ENCODE measurements at regions not wholly inside any gene's neighbourhood (a gene's known extent, or its start where the extent isn't known, plus 50 kb on each side); places are given as distances from the start of the nearest gene placed in this dataset.

DNA sequence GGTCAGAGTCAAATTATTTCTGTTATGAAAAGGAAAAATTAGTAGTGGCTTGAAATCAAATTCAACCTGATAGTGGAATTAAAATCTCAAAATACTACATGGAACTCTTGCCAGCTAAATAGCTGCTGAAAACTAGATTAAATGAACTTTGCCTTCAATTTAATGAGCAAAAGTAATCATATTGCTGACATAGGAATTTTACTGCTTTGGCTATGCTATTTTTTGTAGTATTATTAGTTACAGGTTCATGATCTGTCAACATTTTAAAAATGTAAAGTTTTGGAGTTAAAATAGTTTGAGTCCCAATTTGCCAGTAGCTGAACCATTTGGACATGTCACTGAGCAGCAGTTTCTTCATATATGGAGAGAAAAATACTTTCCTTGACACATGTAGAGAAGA lies 81.4 kb downstream of the RERGL start:
- Mint-ChIP-seq H3K4me1 (ENCODE audit: low read depth) (no peaks in the 10 kb centered on the region), H3K27me3 (ENCODE audit: insufficient read depth) (no peaks in the 10 kb centered on the region), H3K27ac (no peak overlapping the region), H3K9me3 (peaks cover 23% of the 10 kb centered on the region), H3K36me3 (ENCODE audit: low read depth) (no peaks in the 10 kb centered on the region), H3K4me3 (no peak overlapping the region)
- intact Hi-C loops (cut with micrococcal nuclease) = no loop called here
- no peak for DNase-seq (ENCODE audit: low spot score)

DNA sequence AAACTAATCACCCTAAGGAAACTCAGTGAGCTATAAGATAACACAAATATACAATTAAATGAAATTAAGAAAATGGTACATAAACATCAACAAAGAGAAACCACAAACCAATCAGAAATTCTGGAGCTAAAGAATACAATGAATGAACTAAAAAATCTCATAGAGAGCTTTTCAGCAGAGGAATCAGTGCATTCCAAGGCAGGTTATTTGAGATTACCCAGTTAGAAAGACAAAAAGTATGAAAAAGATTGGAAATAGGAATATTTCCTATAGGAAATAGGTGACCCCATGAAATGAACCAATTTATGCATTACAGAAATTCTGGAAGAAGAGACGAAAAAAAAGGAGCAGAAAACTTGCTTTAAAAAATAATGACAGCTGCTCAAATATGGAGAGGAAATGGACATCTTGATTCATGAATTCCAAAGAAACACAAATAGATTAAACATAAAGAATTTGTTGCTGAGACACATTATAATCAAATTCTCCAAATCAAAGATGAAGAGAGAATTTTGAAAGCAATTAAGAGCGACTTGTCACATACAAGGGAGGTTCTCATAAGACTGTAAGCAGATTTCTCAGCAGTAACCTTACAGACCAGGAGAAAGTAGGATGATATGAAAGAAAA lies 90.7 kb downstream of the RERGL start:
- intact Hi-C loops (cut with micrococcal nuclease) = no loop called here
- Mint-ChIP-seq H3K36me3 (ENCODE audit: low read depth) (no peaks in the 10 kb centered on the region), H3K9me3 (peaks cover 24% of the 10 kb centered on the region), H3K27ac (no peak overlapping the region), H3K27me3 (ENCODE audit: insufficient read depth) (no peaks in the 10 kb centered on the region), H3K4me1 (ENCODE audit: low read depth) (no peaks in the 10 kb centered on the region), H3K4me3 (no peak overlapping the region)
- DNase-seq (ENCODE audit: low spot score) = no peak

DNA sequence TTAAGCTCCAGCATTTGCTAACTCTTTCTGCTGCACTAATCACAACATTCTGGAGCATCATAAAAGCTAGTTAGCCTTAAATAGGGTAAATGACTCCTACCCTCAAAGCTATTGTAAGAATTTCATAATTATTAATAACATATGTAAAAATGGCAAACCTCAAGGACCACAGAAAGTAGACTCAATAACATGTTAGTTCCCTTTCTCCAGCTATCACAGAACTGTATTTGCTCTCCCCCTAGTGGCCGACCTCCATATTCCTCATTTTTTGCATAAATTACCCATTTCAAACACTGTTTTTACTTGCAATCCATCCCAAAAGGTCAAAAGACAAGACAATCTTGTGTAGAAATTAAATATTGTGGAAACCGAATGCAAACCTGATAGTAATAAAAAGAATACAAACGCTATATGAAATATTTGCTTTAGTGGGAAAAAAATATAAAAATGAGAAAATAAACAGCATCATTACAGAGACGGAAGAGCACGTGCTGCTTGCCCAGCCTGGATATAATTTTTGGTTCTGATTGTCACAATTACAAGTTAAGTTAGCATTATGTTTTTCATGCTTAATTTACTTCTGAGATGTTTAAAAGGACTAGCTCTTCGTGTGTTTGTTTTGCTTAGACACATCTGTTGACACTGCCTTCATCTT lies 97.9 kb downstream of the RERGL start:
- intact Hi-C loops (cut with micrococcal nuclease) = no loop called here
- Mint-ChIP-seq H3K4me3 (no peak overlapping the region), H3K27me3 (ENCODE audit: insufficient read depth) (no peaks in the 10 kb centered on the region), H3K27ac (no peak overlapping the region), H3K9me3 (no peaks in the 10 kb centered on the region), H3K36me3 (ENCODE audit: low read depth) (no peaks in the 10 kb centered on the region), H3K4me1 (ENCODE audit: low read depth) (no peaks in the 10 kb centered on the region)
- DNase-seq (ENCODE audit: low spot score) = no peak

DNA sequence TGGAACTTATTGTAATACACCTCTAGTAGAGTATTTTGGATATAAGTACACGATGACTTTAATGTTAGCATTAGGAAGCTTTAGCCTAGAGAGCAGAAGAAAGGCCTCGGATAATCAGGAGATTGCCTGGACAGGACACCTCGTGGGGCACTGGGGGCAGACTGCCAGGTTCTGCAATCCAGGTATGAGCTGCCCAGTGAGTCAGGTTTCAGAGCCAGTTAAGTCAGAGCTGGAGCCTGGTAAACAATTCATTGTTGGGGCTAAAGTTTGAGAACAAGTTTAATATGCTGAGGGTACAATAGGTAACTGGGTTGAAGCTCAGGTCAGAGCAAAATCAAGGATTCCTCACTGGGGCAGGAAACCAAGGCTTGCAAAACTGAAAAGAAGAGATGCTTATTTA lies 107.4 kb downstream of the RERGL start:
- no peak overlapping the region for H3K4me3 Mint-ChIP-seq
- intact Hi-C loops (cut with micrococcal nuclease) = no loop called here
- no peaks in the 10 kb centered on the region for H3K27me3 Mint-ChIP-seq (ENCODE audit: insufficient read depth)
- no peaks in the 10 kb centered on the region for H3K36me3 Mint-ChIP-seq (ENCODE audit: low read depth)
- DNase-seq (ENCODE audit: low spot score) = no peak
- no peaks in the 10 kb centered on the region for H3K4me1 Mint-ChIP-seq (ENCODE audit: low read depth)
- no peak overlapping the region for H3K27ac Mint-ChIP-seq
- H3K9me3 Mint-ChIP-seq = peaks cover 4% of the 10 kb centered on the region

DNA sequence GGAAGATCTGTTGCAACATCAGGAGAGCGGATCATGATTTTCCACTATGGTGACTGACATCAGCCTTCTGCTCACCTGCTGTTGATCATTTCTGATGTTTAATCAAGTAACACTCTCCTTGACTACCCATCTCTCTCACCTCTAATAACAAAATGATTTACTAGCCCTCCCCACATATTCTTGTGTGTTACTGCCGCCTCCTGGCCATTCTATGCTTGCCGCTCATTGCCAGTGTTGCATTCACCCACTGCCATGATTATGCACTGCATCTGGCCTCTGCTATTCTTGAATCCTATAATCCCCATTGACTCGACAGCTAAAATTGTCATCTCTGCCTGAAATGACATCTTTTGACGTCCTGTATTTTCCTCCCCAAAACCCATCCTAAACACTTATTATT lies 113.8 kb downstream of the RERGL start:
- Mint-ChIP-seq H3K4me1 (ENCODE audit: low read depth) (no peaks in the 10 kb centered on the region), H3K36me3 (ENCODE audit: low read depth) (no peaks in the 10 kb centered on the region), H3K4me3 (no peak overlapping the region), H3K27ac (no peak overlapping the region), H3K27me3 (ENCODE audit: insufficient read depth) (no peaks in the 10 kb centered on the region), H3K9me3 (peaks cover 22% of the 10 kb centered on the region)
- no peak for DNase-seq (ENCODE audit: low spot score)
- intact Hi-C loops (cut with micrococcal nuclease) = no loop called here

DNA sequence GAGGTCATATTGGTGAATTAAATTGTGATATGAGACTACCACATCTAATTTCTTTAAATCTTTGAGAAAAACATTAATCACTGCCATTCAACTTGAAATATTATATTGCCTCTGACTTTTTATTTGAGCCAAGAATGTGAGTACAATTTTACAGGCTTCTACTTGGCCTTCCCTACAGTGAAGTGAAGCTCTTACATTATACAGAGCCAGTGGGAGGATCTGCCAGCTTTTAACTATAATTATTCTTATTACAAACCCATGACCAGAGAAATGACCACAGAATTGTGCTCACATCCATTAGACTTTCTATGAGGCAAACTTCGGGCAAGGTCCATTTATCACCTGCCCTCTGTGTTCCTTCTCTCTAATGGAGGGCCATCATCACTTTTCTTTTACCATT lies 114.2 kb downstream of the RERGL start:
- H3K4me1 Mint-ChIP-seq (ENCODE audit: low read depth) = no peaks in the 10 kb centered on the region
- no peaks in the 10 kb centered on the region for H3K36me3 Mint-ChIP-seq (ENCODE audit: low read depth)
- no peak overlapping the region for H3K27ac Mint-ChIP-seq

DNA sequence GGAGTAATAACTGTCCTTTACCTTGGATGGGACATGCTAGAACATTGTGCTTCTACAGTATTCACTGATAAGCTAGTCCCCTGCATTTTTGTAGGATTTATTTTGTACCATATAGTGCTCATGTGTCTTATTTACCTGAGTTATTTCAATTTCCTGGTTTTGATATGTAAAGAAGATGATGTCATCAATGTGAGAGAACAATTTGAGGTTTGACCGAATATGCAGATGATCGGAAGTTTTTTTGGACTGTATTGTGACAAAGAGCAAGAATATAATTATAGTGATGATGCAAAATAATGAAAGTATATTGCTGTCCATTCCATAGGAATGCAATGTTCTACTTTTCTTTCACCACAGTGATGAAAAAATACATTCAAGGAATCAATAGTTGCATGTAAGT lies 114.8 kb downstream of the RERGL start:
- peaks cover 21% of the 10 kb centered on the region for H3K9me3 Mint-ChIP-seq
- no peaks in the 10 kb centered on the region for H3K27me3 Mint-ChIP-seq (ENCODE audit: insufficient read depth)
- intact Hi-C loops (cut with micrococcal nuclease) = no loop called here

More for the DNA sequence above, 114.2 kb downstream of the RERGL start:
- no peaks in the 10 kb centered on the region for H3K27me3 Mint-ChIP-seq (ENCODE audit: insufficient read depth)
- H3K9me3 Mint-ChIP-seq = peaks cover 21% of the 10 kb centered on the region
- no peak overlapping the region for H3K4me3 Mint-ChIP-seq
- DNase-seq (ENCODE audit: low spot score) = no peak
- intact Hi-C loops (cut with micrococcal nuclease) = no loop called here

DNA sequence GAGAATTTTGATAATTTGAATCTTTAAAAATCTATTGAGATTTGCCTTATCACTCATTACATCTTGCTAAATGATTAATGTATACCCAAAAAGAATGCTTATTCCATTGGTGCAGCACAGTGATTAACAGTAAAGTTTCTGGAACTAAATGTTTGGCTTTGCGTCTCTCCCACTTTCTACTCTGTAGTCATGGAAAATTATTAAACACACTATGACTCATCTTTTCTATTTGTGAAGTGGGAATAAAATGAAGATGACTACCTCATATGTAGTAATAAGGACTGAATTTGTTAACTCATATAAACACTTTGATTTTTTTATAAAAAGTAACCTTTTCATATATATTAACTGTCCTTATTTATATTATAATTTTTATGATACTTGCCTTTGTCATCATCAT lies 118.1 kb downstream of the RERGL start:
- no peak for DNase-seq (ENCODE audit: low spot score)
- H3K27me3 Mint-ChIP-seq (ENCODE audit: insufficient read depth) = no peaks in the 10 kb centered on the region
- H3K9me3 Mint-ChIP-seq = peaks cover 25% of the 10 kb centered on the region
- intact Hi-C loops (cut with micrococcal nuclease) = no loop called here
- H3K4me1 Mint-ChIP-seq (ENCODE audit: low read depth) = no peaks in the 10 kb centered on the region
- H3K4me3 Mint-ChIP-seq = no peak overlapping the region
- H3K27ac Mint-ChIP-seq = no peak overlapping the region
- H3K36me3 Mint-ChIP-seq (ENCODE audit: low read depth) = no peaks in the 10 kb centered on the region

More for the DNA sequence above, 114.8 kb downstream of the RERGL start:
- no peak overlapping the region for H3K27ac Mint-ChIP-seq
- H3K4me1 Mint-ChIP-seq (ENCODE audit: low read depth) = no peaks in the 10 kb centered on the region
- H3K4me3 Mint-ChIP-seq = no peak overlapping the region
- no peaks in the 10 kb centered on the region for H3K36me3 Mint-ChIP-seq (ENCODE audit: low read depth)
- DNase-seq (ENCODE audit: low spot score) = no peak

DNA sequence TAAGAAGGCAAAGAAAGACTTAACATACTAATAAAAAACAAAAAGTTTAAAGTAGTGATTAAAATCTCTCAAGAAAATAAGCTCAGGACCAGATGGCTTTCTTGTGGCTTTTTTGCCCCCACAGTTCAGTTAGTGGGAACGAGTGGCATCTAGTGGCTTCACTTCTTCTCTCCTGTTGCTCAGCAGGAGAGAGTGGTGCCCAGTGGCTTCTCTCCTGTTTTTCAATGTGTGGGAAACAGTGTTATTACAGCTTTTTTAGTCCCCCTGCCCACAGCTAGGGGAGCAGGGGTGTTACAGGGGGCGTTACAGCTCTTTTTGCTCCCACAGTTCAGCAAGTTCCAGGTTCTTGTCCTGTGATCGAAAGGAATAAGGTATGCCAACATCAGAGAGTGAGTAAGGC lies 135.2 kb downstream of the RERGL start:
- no peak for DNase-seq (ENCODE audit: low spot score)
- no peak overlapping the region for H3K27ac Mint-ChIP-seq
- intact Hi-C loops (cut with micrococcal nuclease) = no loop called here
- no peaks in the 10 kb centered on the region for H3K36me3 Mint-ChIP-seq (ENCODE audit: low read depth)
- H3K9me3 Mint-ChIP-seq = peaks cover 8% of the 10 kb centered on the region
- no peak overlapping the region for H3K4me3 Mint-ChIP-seq
- H3K27me3 Mint-ChIP-seq (ENCODE audit: insufficient read depth) = no peaks in the 10 kb centered on the region
- H3K4me1 Mint-ChIP-seq (ENCODE audit: low read depth) = no peaks in the 10 kb centered on the region

DNA sequence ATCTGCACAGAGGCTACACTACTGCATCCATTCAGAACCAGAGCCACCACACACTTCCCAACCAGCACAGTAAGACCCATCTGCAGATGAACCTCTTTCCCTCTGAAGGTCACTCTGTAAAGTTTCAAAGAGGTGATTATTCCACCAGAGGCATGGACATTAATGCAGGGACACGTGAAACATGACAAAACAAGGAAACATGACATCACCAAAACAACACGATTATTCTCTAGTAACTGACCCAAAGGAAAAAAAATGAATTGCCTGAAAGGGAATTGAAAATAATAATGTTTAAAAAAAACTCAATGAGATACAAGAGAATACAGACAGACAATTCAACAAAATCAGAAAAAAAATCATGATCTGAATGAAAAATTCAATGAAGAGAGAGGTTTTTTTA lies 139.1 kb downstream of the RERGL start:
- intact Hi-C loops (cut with micrococcal nuclease) = no loop called here
- H3K36me3 Mint-ChIP-seq (ENCODE audit: low read depth) = no peaks in the 10 kb centered on the region

DNA sequence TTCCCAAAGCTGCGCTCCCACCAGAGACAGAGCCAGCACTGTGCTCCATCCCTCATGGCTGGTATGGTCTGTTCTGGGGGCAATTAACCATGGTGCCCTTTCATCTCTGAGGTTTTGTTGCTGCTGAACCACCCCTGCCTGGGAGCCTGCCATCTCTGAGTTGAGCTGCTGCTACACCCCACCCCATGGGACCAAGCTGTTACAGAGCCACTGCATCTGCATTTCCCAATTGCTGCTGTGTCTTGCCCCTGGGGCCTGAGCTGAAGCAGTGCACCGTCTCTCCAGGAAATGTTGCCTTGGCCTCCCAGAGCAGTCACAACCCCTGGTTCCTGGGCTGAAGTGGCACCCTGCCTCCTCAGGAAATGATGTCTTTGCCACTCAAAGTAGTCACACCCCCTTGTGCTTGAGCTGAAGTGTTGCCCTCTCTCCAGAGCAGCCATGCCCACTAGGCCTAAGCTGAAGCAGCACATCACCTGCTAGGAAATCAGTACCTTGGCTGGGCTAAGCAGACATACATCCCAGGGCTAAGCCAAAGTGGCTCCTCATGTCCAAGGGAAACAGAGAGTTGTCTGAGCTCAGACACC lies 140.3 kb downstream of the RERGL start:
- no peaks in the 10 kb centered on the region for H3K36me3 Mint-ChIP-seq (ENCODE audit: low read depth)
- no peaks in the 10 kb centered on the region for H3K27me3 Mint-ChIP-seq (ENCODE audit: insufficient read depth)
- peaks cover 8% of the 10 kb centered on the region for H3K9me3 Mint-ChIP-seq
- no peak overlapping the region for H3K27ac Mint-ChIP-seq
- H3K4me3 Mint-ChIP-seq = no peak overlapping the region
- H3K4me1 Mint-ChIP-seq (ENCODE audit: low read depth) = no peaks in the 10 kb centered on the region
- no peak for DNase-seq (ENCODE audit: low spot score)
- intact Hi-C loops (cut with micrococcal nuclease) = no loop called here

More for the DNA sequence above, 139.1 kb downstream of the RERGL start:
- H3K27ac Mint-ChIP-seq = no peak overlapping the region
- H3K27me3 Mint-ChIP-seq (ENCODE audit: insufficient read depth) = no peaks in the 10 kb centered on the region
- H3K4me3 Mint-ChIP-seq = no peak overlapping the region
- peaks cover 8% of the 10 kb centered on the region for H3K9me3 Mint-ChIP-seq
- DNase-seq (ENCODE audit: low spot score) = no peak
- H3K4me1 Mint-ChIP-seq (ENCODE audit: low read depth) = no peaks in the 10 kb centered on the region

DNA sequence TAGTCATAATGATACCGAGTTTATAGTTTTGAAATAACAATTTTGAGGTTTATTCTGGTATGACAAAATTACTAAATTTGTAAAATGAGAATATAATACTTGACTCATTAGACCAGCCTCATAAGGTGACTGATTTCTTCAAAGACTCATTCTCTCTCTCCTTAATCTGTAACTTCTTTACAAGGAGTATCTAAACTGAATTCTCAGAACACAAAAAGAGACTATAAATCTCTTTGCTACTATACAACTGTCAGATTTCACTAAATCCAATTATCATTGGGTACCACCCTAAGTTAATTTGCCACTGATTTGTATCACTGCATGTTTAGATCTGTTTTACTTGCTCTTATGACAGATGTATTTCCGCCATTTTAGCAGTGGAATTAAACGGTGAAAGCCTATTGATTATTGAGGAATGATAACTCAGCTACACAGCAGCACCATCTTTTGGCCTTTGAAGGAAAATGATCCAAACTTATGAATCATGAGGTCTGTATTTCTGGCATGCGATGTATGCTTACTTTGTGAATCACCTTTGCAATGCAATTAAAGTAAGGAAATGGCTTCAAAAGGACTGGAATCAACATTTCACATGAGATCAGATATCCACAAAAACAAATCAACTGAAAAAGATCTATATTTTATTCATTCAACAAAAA lies 161.2 kb downstream of the RERGL start:
- H3K4me1 Mint-ChIP-seq (ENCODE audit: low read depth) = no peaks in the 10 kb centered on the region
- H3K27ac Mint-ChIP-seq = no peak overlapping the region
- no peak for DNase-seq (ENCODE audit: low spot score)
- H3K9me3 Mint-ChIP-seq = peaks cover 12% of the 10 kb centered on the region
- H3K27me3 Mint-ChIP-seq (ENCODE audit: insufficient read depth) = no peaks in the 10 kb centered on the region
- intact Hi-C loops (cut with micrococcal nuclease) = no loop called here
- H3K36me3 Mint-ChIP-seq (ENCODE audit: low read depth) = no peaks in the 10 kb centered on the region
- no peak overlapping the region for H3K4me3 Mint-ChIP-seq

DNA sequence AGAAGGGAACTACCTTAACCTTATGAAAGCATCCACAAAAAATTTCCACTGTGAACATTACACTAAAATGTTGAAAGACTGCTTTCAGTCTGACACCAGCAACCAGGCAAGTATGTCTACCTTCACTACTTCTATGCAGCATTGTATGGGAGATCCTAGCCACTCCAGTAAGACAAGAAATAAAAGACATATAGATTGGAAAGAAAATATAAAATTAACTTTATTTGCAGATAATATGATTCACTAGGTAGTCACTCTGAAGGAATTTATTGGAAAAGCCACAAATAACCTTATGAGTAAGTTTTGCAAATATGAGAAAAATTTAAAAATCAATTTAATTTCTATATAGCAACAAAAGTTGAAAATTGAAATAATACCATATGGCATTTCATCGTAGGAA lies 172.0 kb downstream of the RERGL start:
- intact Hi-C loops (cut with micrococcal nuclease) = no loop called here
- no peaks in the 10 kb centered on the region for H3K27me3 Mint-ChIP-seq (ENCODE audit: insufficient read depth)
- H3K4me3 Mint-ChIP-seq = no peak overlapping the region
- no peak for DNase-seq (ENCODE audit: low spot score)
- no peaks in the 10 kb centered on the region for H3K4me1 Mint-ChIP-seq (ENCODE audit: low read depth)
- H3K36me3 Mint-ChIP-seq (ENCODE audit: low read depth) = no peaks in the 10 kb centered on the region
- H3K27ac Mint-ChIP-seq = no peak overlapping the region
- peaks cover 39% of the 10 kb centered on the region for H3K9me3 Mint-ChIP-seq
